Panc1 (cell line): ENCODE measurements at regions not wholly inside any gene's neighbourhood (a gene's known extent, or its start where the extent isn't known, plus 50 kb on each side); places are given as distances from the start of the nearest gene placed in this dataset.
"Not testable (repeated sequence)": the region's sequence is repeated elsewhere in the genome, so short reads cannot be mapped to it uniquely, and the experiment has no call there.

Experiments used
- ATAC-seq: fragments of 200-7000 bp; cut with Tn5 transposase; 2 replicates; pipeline ENCODE4 v1.9.1; 2020; ENCODE audit warnings: mild to moderate bottlenecking, moderate library complexity
- BruUV-seq: library from RNA; stranded (reverse); fragments of 400-500 nt; replicated peaks from 2 replicates; lab custom pipeline; 2021; lab: Mats Ljungman, UMichigan
- CTCF ChIA-PET: fragments of 300-600 bp; sonication (Branson Sonifier 250); formaldehyde crosslinking; loops from one replicate; lab custom pipeline; 2022; ENCODE audit warnings: antibody characterized with exemption; lab: Charles Lee
- POLR2A ChIA-PET: fragments of 300-600 bp; sonication (Branson Sonifier 250); formaldehyde crosslinking; loops from one replicate; lab custom pipeline; 2022; ENCODE audit warnings: antibody characterized with exemption; lab: Charles Lee
- DNase-seq: peaks from one replicate; pipeline ENCODE4 v3.0.0-alpha.2; 2010; ENCODE audit warnings: low read depth, low spot score
- H3K27ac ChIP-seq: 2 replicates; pipeline ENCODE4 v1.5.1; 2011; ENCODE audit warnings: mild to moderate bottlenecking, low read length, inconsistent platforms
- H3K27me3 ChIP-seq: fragments of 200-500 bp; sonication (Bioruptor generic); 2 replicates; pipeline ENCODE4 v1.6.0; 2014; ENCODE audit warnings: low read length, inconsistent platforms; ENCODE audit not compliant: control insufficient read depth, insufficient read depth
- H3K36me3 ChIP-seq: fragments of 200-500 bp; sonication (Bioruptor generic); 2 replicates; pipeline ENCODE4 v1.5.1; 2014; ENCODE audit warnings: inconsistent platforms, mild to moderate bottlenecking, low read length, moderate library complexity; ENCODE audit not compliant: control insufficient read depth, insufficient read depth
- H3K4me1 ChIP-seq: 2 replicates; pipeline ENCODE4 v1.5.1; 2011; ENCODE audit warnings: inconsistent platforms, mild to moderate bottlenecking, low read length, moderate library complexity; ENCODE audit not compliant: control insufficient read depth, insufficient read depth
- H3K4me3 ChIP-seq, 2 experiments: 2 replicates each; pipeline ENCODE4 v1.5.1; 2011 to 2012; ENCODE audit warnings: low read depth in 2 of 2, low read length in 2 of 2, mild to moderate bottlenecking in 2 of 2, inconsistent platforms in 1 of 2, moderate library complexity in 1 of 2
- H3K9me3 ChIP-seq: fragments of 200-500 bp; sonication (Bioruptor generic); 2 replicates; pipeline ENCODE4 v1.5.1; 2014; ENCODE audit warnings: low read depth, mild to moderate bottlenecking, inconsistent platforms, low read length, moderate library complexity; ENCODE audit not compliant: control insufficient read depth, insufficient read depth
- POLR2AphosphoS5 ChIP-seq: IDR thresholded peaks from 2 replicates; pipeline ENCODE4 v1.6.1; 2012; ENCODE audit warnings: mild to moderate bottlenecking, low read depth, low read length, moderate library complexity
- SIN3A ChIP-seq: IDR thresholded peaks from 2 replicates; pipeline ENCODE4 v1.6.1; 2012; ENCODE audit warnings: low read depth, mild to moderate bottlenecking, low read length, moderate library complexity, borderline replicate concordance; ENCODE audit not compliant: insufficient read depth
- TCF7L2 ChIP-seq: IDR thresholded peaks from 2 replicates; pipeline ENCODE4 v1.6.1; 2011; ENCODE audit warnings: mild to moderate bottlenecking, low read depth, low read length, inconsistent platforms
- in situ Hi-C: cut with HindIII; loops from 2 replicates; pipeline ENCODE4 v1.10.0; 2016; ENCODE audit warnings: low sequenced_read_pairs, low pct_unique_long_range_greater_than_20kb
- intact Hi-C: fragments of 100-400 bp; cut with micrococcal nuclease; formaldehyde crosslinking; loops from one replicate; pipeline ENCODE4 v1.10.0; 2022; ENCODE audit not compliant: unreplicated experiment
- TF ChIP-seq, protein P1 (sequence below): fragments of 450-650 bp; IDR thresholded peaks from 2 replicates; pipeline ENCODE4 v1.5.1; 2017; ENCODE audit warnings: mild to moderate bottlenecking
- TF ChIP-seq, protein P2 (sequence below), 2 experiments: IDR thresholded peaks; 2 replicates each; pipeline ENCODE4 v1.6.1; 2011 to 2012; ENCODE audit warnings: low read depth in 2 of 2, control low read depth in 1 of 2, low read length in 1 of 2, mild to moderate bottlenecking in 1 of 2, moderate library complexity in 1 of 2; ENCODE audit not compliant: insufficient read depth in 1 of 2

DNA sequence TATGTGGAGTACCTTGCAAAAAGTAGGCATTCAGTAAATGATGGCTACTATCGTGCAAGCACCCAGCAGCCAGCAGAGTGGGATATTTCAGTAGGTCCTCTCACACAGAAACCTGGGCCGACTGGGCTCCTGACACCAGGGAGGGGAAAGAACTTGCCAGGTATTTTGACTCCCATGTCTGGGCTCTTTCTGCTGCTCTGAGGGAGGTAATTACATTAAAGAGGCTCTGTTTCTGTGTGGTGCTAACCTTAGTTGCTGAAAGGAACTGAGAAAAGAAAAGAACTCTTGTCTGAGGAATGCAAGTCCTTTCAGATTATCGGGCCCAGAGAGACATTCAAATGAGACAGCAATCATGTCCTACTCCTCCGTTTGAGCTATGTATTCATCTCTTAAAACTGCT is 175.8 kb upstream of the MTMR8 start:
- TF ChIP-seq POLR2AphosphoS5 (no peak), SIN3A (no peak), TCF7L2 (no peak)
- TF ChIP-seq, protein P1, sequence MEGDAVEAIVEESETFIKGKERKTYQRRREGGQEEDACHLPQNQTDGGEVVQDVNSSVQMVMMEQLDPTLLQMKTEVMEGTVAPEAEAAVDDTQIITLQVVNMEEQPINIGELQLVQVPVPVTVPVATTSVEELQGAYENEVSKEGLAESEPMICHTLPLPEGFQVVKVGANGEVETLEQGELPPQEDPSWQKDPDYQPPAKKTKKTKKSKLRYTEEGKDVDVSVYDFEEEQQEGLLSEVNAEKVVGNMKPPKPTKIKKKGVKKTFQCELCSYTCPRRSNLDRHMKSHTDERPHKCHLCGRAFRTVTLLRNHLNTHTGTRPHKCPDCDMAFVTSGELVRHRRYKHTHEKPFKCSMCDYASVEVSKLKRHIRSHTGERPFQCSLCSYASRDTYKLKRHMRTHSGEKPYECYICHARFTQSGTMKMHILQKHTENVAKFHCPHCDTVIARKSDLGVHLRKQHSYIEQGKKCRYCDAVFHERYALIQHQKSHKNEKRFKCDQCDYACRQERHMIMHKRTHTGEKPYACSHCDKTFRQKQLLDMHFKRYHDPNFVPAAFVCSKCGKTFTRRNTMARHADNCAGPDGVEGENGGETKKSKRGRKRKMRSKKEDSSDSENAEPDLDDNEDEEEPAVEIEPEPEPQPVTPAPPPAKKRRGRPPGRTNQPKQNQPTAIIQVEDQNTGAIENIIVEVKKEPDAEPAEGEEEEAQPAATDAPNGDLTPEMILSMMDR = no peak
- TF ChIP-seq, protein P2, sequence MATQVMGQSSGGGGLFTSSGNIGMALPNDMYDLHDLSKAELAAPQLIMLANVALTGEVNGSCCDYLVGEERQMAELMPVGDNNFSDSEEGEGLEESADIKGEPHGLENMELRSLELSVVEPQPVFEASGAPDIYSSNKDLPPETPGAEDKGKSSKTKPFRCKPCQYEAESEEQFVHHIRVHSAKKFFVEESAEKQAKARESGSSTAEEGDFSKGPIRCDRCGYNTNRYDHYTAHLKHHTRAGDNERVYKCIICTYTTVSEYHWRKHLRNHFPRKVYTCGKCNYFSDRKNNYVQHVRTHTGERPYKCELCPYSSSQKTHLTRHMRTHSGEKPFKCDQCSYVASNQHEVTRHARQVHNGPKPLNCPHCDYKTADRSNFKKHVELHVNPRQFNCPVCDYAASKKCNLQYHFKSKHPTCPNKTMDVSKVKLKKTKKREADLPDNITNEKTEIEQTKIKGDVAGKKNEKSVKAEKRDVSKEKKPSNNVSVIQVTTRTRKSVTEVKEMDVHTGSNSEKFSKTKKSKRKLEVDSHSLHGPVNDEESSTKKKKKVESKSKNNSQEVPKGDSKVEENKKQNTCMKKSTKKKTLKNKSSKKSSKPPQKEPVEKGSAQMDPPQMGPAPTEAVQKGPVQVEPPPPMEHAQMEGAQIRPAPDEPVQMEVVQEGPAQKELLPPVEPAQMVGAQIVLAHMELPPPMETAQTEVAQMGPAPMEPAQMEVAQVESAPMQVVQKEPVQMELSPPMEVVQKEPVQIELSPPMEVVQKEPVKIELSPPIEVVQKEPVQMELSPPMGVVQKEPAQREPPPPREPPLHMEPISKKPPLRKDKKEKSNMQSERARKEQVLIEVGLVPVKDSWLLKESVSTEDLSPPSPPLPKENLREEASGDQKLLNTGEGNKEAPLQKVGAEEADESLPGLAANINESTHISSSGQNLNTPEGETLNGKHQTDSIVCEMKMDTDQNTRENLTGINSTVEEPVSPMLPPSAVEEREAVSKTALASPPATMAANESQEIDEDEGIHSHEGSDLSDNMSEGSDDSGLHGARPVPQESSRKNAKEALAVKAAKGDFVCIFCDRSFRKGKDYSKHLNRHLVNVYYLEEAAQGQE (IDR thresholded peaks at IDR 0.05; ENCODE audit: insufficient read depth in 1 of 2, low read depth in 2 of 2, low read length in 1 of 2) = no peak
- Histone ChIP-seq H3K36me3 (no peaks in the 10 kb centered on the region), H3K27me3 (no peaks in the 10 kb centered on the region), H3K4me1 (no peaks in the 10 kb centered on the region), H3K4me3 (no peak overlapping the region), H3K9me3 (no peaks in the 10 kb centered on the region), H3K27ac (no peak overlapping the region)
- ChIA-PET POLR2A (no interaction called here), CTCF (no interaction called here)
- in situ Hi-C loops = no loop called here
- DNase-seq (no peak), ATAC-seq (no peak)
- no TSS peak for BruUV-seq
- intact Hi-C loops = no loop called here

DNA sequence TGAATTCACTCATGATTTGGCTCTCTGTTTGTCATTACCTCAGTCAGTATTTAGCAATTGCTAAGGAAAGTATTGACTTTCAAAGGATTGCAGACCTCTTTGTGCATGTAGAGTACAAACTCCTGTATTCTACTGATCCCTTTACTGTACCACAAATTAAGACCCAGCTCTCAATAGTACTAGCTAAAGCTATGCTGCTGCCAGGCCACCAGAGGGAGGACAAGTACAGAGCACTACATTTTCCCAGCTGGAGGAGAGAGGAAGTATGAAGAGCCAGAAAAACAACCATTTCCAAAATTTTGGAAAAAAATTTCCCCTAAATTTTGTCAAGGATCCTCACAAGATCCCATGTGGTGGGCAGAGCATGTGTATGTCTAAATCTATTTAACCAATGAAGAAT is 175.0 kb upstream of the MTMR8 start:
- Histone ChIP-seq H3K9me3 (no peaks in the 10 kb centered on the region), H3K4me3 (no peak overlapping the region), H3K27ac (no peak overlapping the region), H3K27me3 (no peaks in the 10 kb centered on the region), H3K4me1 (no peaks in the 10 kb centered on the region), H3K36me3 (no peaks in the 10 kb centered on the region)
- no peak for DNase-seq
- intact Hi-C loops = no loop called here
- BruUV-seq = no TSS peak
- ChIA-PET POLR2A (no interaction called here), CTCF (no interaction called here)
- TF ChIP-seq POLR2AphosphoS5 = no peak
- TF ChIP-seq, protein P1 = peak; percentile 22; the same call in 1 of the 2 replicates
- in situ Hi-C loops = no loop called here
- ATAC-seq = no peak

DNA sequence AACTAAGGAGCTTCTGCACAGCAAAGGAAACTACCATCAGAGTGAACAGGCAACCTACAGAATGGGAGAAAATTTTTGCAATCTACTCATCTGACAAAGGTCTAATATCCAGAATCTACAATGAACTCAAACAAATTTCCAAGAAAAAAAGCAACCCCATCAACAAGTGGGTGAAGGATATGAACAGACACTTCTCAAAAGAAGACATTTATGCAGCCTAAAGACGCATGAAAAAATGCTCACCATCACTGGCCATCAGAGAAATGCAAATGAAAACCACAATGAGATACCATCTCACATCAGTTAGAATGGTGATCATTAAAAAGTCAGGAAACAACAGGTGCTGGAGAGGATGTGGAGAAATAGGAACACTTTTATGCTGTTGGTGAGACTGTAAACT is 170.1 kb upstream of the MTMR8 start:
- intact Hi-C loops, CTCF ChIA-PET, in situ Hi-C loops: not testable (repeated sequence)

DNA sequence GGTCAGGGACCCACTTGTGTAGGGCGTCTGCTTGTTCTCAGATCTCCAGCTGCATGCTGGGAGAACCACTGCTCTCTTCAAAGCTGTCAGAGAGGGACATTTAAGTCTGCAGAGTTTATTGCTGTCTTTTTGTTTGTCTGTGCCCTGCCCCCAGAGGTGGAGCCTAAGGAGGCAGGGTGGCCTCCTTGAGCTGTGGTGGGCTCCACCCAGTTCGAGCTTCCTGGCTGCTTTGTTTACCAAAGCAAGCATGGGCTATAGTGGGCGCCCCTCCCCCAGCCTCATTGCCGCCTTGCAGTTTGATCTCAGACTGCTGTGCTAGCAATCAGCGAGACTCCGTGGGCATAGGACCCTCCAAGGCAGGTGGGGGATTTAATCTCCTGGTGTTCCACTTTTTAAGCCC is 154.0 kb upstream of the MTMR8 start:
- POLR2A ChIA-PET = not testable (repeated sequence)

More for the DNA sequence above, 170.1 kb upstream of the MTMR8 start:
- DNase-seq, H3K27me3 ChIP-seq, H3K4me3 ChIP-seq, BruUV-seq, H3K27ac ChIP-seq, ATAC-seq, H3K36me3 ChIP-seq, POLR2A ChIA-PET, H3K4me1 ChIP-seq, H3K9me3 ChIP-seq: not testable (repeated sequence)

More for the DNA sequence above, 154.0 kb upstream of the MTMR8 start:
- CTCF ChIA-PET, intact Hi-C loops, BruUV-seq, in situ Hi-C loops, ATAC-seq, H3K36me3 ChIP-seq, H3K27me3 ChIP-seq, DNase-seq, H3K4me1 ChIP-seq, H3K4me3 ChIP-seq, H3K9me3 ChIP-seq, H3K27ac ChIP-seq: not testable (repeated sequence)
